ENCODE measurements at regions not wholly inside any gene's neighbourhood (a gene's known extent, or its start where the extent isn't known, plus 50 kb on each side); places are given as distances from the start of the nearest gene placed in this dataset.

DNA sequence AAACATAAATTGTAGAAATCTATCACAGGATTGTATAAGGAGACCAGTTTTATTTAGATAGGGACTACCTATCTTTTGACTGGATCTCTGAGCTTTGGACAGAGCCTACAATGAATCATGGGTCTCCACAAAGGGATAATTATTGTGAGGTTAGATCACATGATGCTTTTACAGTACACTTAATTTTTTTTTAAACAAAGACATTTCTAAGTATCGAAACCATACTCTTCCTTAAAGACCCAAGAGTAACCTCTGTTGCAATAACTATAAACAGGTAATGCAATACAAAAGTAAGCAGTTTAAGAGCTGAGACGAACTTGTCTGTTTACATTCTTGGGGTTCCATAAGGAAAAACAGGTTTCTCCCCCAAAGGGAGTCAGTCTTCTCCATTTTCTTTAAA lies 64.3 kb upstream of the GABRE start:
- TF ChIP-seq, protein P1, sequence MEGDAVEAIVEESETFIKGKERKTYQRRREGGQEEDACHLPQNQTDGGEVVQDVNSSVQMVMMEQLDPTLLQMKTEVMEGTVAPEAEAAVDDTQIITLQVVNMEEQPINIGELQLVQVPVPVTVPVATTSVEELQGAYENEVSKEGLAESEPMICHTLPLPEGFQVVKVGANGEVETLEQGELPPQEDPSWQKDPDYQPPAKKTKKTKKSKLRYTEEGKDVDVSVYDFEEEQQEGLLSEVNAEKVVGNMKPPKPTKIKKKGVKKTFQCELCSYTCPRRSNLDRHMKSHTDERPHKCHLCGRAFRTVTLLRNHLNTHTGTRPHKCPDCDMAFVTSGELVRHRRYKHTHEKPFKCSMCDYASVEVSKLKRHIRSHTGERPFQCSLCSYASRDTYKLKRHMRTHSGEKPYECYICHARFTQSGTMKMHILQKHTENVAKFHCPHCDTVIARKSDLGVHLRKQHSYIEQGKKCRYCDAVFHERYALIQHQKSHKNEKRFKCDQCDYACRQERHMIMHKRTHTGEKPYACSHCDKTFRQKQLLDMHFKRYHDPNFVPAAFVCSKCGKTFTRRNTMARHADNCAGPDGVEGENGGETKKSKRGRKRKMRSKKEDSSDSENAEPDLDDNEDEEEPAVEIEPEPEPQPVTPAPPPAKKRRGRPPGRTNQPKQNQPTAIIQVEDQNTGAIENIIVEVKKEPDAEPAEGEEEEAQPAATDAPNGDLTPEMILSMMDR (IDR thresholded peaks at IDR 0.05), result no peak
- no peak for TF ChIP-seq POLR2A (IDR thresholded peaks at IDR 0.05)
